ENCODE measurements at regions not wholly inside any gene's neighbourhood (a gene's known extent, or its start where the extent isn't known, plus 50 kb on each side); places are given as distances from the start of the nearest gene placed in this dataset.
"Not testable (repeated sequence)": the region's sequence is repeated elsewhere in the genome, so short reads cannot be mapped to it uniquely, and the experiment has no call there.

GRCh38 chr18:55744206-55744605 is 156.2 kb upstream of the TCF4 start:
- DNase-seq (ENCODE audit: extremely low spot score), result no peak
- H3K36me3 ChIP-seq (ENCODE audit: insufficient read depth), result no peaks in the 10 kb centered on the region
- no peak overlapping the region for H3K4me3 ChIP-seq (ENCODE audit: low read depth, low read length)
- H3K27ac ChIP-seq (ENCODE audit: low read depth), result no peak overlapping the region
- 78% methylated on average over 2 of the region's 2 CpGs for WGBS
- H3K4me1 ChIP-seq (ENCODE audit: insufficient read depth), result no peaks in the 10 kb centered on the region

DNA sequence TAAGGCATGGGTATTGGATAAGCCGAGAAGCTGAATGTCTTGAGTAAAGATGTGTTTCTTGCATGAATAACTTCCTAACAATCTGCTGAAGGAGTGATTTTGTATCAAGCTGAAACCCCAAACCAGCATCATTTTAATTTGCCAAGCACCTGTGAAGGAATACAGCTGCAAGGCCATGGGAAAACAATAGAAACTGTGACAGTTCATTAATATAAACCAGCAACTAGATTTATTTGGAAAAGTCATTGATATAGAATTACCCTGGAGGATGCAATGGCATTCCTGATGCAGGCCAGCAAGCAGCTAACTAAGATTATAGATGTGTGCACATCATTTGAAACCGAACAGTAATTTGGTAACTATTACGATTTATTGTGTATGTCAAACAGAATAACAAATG is 155.7 kb upstream of the TCF4 start:
- no peaks in the 10 kb centered on the region for H3K36me3 ChIP-seq (ENCODE audit: insufficient read depth)
- no peak overlapping the region for H3K27ac ChIP-seq (ENCODE audit: low read depth)
- 91% methylated on average over 3 of the region's 3 CpGs for WGBS
- no peak overlapping the region for H3K4me3 ChIP-seq (ENCODE audit: low read depth, low read length)
- DNase-seq (ENCODE audit: extremely low spot score), result no peak
- H3K4me1 ChIP-seq (ENCODE audit: insufficient read depth), result no peaks in the 10 kb centered on the region

GRCh38 chr18:55743133-55743532 is 155.1 kb upstream of the TCF4 start:
- Histone ChIP-seq H3K4me1 (ENCODE audit: insufficient read depth) (no peaks in the 10 kb centered on the region), H3K36me3 (ENCODE audit: insufficient read depth) (no peaks in the 10 kb centered on the region), H3K27ac (ENCODE audit: low read depth) (no peak overlapping the region), H3K4me3 (ENCODE audit: low read depth, low read length) (no peak overlapping the region)
- WGBS, result 77% methylated on average over 2 of the region's 2 CpGs
- no peak for DNase-seq (ENCODE audit: extremely low spot score)

DNA sequence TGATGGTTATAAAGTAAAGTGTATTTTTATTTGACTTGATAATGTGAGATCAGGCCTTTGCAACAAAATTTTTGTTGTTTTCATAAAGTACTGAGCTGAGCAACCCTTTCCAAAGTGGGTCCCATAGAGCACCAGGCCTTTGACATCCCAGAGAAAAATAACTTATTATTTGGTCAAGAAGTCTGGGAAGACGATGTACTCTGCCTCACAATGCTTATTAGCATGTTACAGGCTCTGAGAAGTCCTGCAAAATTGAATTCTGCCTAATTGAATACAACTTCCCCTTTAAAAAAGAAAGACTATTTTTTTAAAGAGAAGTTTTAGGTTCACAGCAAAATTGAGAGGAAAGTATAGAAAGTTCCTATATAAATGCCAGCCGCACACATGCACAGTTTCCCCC is 151.5 kb upstream of the TCF4 start:
- Histone ChIP-seq H3K4me3 (ENCODE audit: low read depth, low read length) (no peak overlapping the region), H3K27ac (ENCODE audit: low read depth) (no peak overlapping the region), H3K4me1 (ENCODE audit: insufficient read depth) (no peaks in the 10 kb centered on the region), H3K36me3 (ENCODE audit: insufficient read depth) (no peaks in the 10 kb centered on the region)
- WGBS, result 73% methylated on average over 2 of the region's 2 CpGs
- DNase-seq (ENCODE audit: extremely low spot score), result no peak

DNA sequence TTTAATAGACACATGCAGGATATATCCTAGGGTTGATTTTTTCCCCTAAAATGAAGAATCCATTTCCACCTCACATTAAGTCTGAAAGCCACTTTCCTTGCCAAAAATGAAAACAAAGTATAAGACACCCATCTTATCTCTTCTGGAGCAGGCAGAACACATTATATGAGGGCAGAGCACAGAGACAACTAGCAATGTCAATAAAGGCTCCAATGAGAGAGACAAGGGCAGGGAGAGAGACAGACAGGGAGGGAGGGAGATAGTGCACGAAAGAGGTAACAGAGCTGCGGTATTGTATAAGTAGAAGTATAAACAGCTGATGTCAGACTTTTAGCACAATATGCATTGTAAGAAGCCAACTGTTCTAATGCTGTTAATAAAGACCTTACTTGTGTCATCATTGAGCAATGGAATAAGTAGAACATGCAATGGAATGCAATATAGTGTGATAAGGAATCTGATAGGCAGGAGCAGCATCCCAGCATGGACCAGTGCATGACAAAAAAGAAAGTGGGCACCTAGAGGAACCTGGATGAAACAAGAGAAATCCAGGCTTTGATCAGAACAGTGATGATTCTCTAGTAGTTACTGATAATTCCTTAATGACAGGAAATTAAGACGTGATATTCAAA is 150.6 kb upstream of the TCF4 start:
- no peaks in the 10 kb centered on the region for H3K36me3 ChIP-seq (ENCODE audit: insufficient read depth)
- 81% methylated on average over 3 of the region's 3 CpGs for WGBS
- H3K27ac ChIP-seq (ENCODE audit: low read depth), result no peak overlapping the region
- H3K4me3 ChIP-seq (ENCODE audit: low read depth, low read length), result no peak overlapping the region
- H3K4me1 ChIP-seq (ENCODE audit: insufficient read depth), result no peaks in the 10 kb centered on the region
- no peak for DNase-seq (ENCODE audit: extremely low spot score)

- Histone ChIP-seq H3K27ac (ENCODE audit: low read depth) (no peak overlapping the region), H3K4me3 (ENCODE audit: low read depth, low read length) (no peak overlapping the region), H3K36me3 (ENCODE audit: insufficient read depth) (no peaks in the 10 kb centered on the region), H3K4me1 (ENCODE audit: insufficient read depth) (no peaks in the 10 kb centered on the region)
- no peak for DNase-seq (ENCODE audit: extremely low spot score)
- WGBS, result 69% methylated on average over 1 of the region's 1 CpG
These were observed 149.9 kb upstream of the TCF4 start for GRCh38 chr18:55737781-55738468.

DNA sequence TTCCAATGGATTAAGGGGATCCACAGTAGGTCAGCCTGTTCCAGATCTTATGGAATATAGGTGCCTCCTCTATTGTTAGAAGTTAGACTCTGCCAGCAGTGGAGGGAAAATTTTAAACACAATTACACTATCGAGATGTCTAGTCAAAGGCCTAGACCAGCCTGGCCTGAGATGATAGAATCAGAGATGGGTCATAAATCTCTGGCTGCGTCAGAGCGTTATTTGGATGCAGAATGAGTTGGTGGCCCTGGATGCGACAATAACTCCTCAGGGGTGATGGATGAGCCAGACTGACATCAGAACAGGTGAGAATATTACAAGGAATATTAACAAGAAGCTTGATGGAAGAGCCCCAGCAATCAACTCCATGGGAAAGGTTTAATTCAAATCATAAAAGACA is 149.3 kb upstream of the TCF4 start:
- no peaks in the 10 kb centered on the region for H3K36me3 ChIP-seq (ENCODE audit: insufficient read depth)
- 95% methylated on average over 4 of the region's 4 CpGs for WGBS
- DNase-seq (ENCODE audit: extremely low spot score), result no peak

GRCh38 chr18:55735969-55736368 is 148.0 kb upstream of the TCF4 start:
- Histone ChIP-seq H3K36me3 (ENCODE audit: insufficient read depth) (no peaks in the 10 kb centered on the region), H3K4me3 (ENCODE audit: low read depth, low read length) (no peak overlapping the region), H3K4me1 (ENCODE audit: insufficient read depth) (no peaks in the 10 kb centered on the region), H3K27ac (ENCODE audit: low read depth) (no peak overlapping the region)
- WGBS, result 69% methylated on average over 3 of the region's 3 CpGs
- DNase-seq (ENCODE audit: extremely low spot score), result no peak

More for the DNA sequence above, 149.3 kb upstream of the TCF4 start:
- H3K27ac ChIP-seq (ENCODE audit: low read depth), result no peak overlapping the region
- no peaks in the 10 kb centered on the region for H3K4me1 ChIP-seq (ENCODE audit: insufficient read depth)
- H3K4me3 ChIP-seq (ENCODE audit: low read depth, low read length), result no peak overlapping the region

- no peak overlapping the region for H3K27ac ChIP-seq (ENCODE audit: low read depth)
- DNase-seq (ENCODE audit: extremely low spot score), result no peak
- no peak overlapping the region for H3K4me3 ChIP-seq (ENCODE audit: low read depth, low read length)
- H3K4me1 ChIP-seq (ENCODE audit: insufficient read depth), result no peaks in the 10 kb centered on the region
- no peaks in the 10 kb centered on the region for H3K36me3 ChIP-seq (ENCODE audit: insufficient read depth)
- 73% methylated on average over 3 of the region's 3 CpGs for WGBS
These were observed 147.3 kb upstream of the TCF4 start for GRCh38 chr18:55735199-55735855.

GRCh38 chr18:55732227-55733106 is 144.5 kb upstream of the TCF4 start:
- no peak for DNase-seq (ENCODE audit: extremely low spot score)
- no peaks in the 10 kb centered on the region for H3K4me1 ChIP-seq (ENCODE audit: insufficient read depth)
- H3K4me3 ChIP-seq (ENCODE audit: low read depth, low read length), result no peak overlapping the region
- 91% methylated on average over 2 of the region's 2 CpGs for WGBS
- H3K36me3 ChIP-seq (ENCODE audit: insufficient read depth), result no peaks in the 10 kb centered on the region
- H3K27ac ChIP-seq (ENCODE audit: low read depth), result no peak overlapping the region

- DNase-seq (ENCODE audit: extremely low spot score), result no peak
- Histone ChIP-seq H3K27ac (ENCODE audit: low read depth) (no peak overlapping the region), H3K4me1 (ENCODE audit: insufficient read depth) (no peaks in the 10 kb centered on the region), H3K4me3 (ENCODE audit: low read depth, low read length) (no peak overlapping the region), H3K36me3 (ENCODE audit: insufficient read depth) (no peaks in the 10 kb centered on the region)
- 69% methylated on average over 4 of the region's 4 CpGs for WGBS
These were observed 143.6 kb upstream of the TCF4 start for GRCh38 chr18:55731594-55732042.

- H3K4me1 ChIP-seq (ENCODE audit: insufficient read depth); H3K27ac ChIP-seq (ENCODE audit: low read depth); H3K36me3 ChIP-seq (ENCODE audit: insufficient read depth); DNase-seq (ENCODE audit: extremely low spot score); H3K4me3 ChIP-seq (ENCODE audit: low read depth, low read length): not testable (repeated sequence)
- 85% methylated on average over 14 of the region's 21 CpGs for WGBS
These were observed 133.0 kb upstream of the TCF4 start for GRCh38 chr18:55721006-55721405.

- H3K4me3 ChIP-seq (ENCODE audit: low read depth, low read length), result no peak overlapping the region
- no peaks in the 10 kb centered on the region for H3K36me3 ChIP-seq (ENCODE audit: insufficient read depth)
- no peak overlapping the region for H3K27ac ChIP-seq (ENCODE audit: low read depth)
- DNase-seq (ENCODE audit: extremely low spot score), result no peak
- no peaks in the 10 kb centered on the region for H3K4me1 ChIP-seq (ENCODE audit: insufficient read depth)
These were observed 125.7 kb upstream of the TCF4 start for GRCh38 chr18:55713707-55714106.

Measured in urinary bladder (tissue), 3 donors.